GM23338 (cell line): ENCODE measurements at regions not wholly inside any gene's neighbourhood (a gene's known extent, or its start where the extent isn't known, plus 50 kb on each side); places are given as distances from the start of the nearest gene placed in this dataset.

ENCODE experiments used
- ATAC-seq: fragments of 200-7000 bp; cut with Tn5 transposase; 3 replicates; pipeline ENCODE4 v1.9.1; 2020
- DNase-seq: peaks from one replicate; pipeline ENCODE4 v3.0.0-alpha.2; 2015; ENCODE audit warnings: low spot score
- H2AFZ ChIP-seq: fragments of 200-600 bp; sonication (generic); 2 replicates; pipeline ENCODE4 v1.8.0; 2016; ENCODE audit warnings: antibody characterized with exemption, mild to moderate bottlenecking, moderate library complexity
- H3F3A ChIP-seq: fragments of 200-600 bp; sonication (generic); replicated peaks from 2 replicates; pipeline ENCODE4 v1.8.0; 2017; ENCODE audit warnings: antibody characterized with exemption, mixed run types, low read depth
- H3K27ac ChIP-seq: fragments of 200-600 bp; sonication (generic); 2 replicates; pipeline ENCODE4 v1.6.1; 2016; ENCODE audit warnings: low read depth
- H3K27me3 ChIP-seq: fragments of 200-600 bp; sonication (generic); 2 replicates; pipeline ENCODE4 v1.8.0; 2016; ENCODE audit warnings: mild to moderate bottlenecking, mixed run types, moderate library complexity; ENCODE audit not compliant: insufficient read depth
- H3K36me3 ChIP-seq: fragments of 200-600 bp; sonication (generic); 2 replicates; pipeline ENCODE4 v1.8.0; 2016; ENCODE audit warnings: mild to moderate bottlenecking; ENCODE audit not compliant: insufficient read depth
- H3K4me1 ChIP-seq: fragments of 200-600 bp; sonication (generic); 2 replicates; pipeline ENCODE4 v1.8.0; 2016; ENCODE audit warnings: mild to moderate bottlenecking, moderate library complexity; ENCODE audit not compliant: insufficient read depth
- H3K4me2 ChIP-seq: fragments of 200-600 bp; sonication (generic); 2 replicates; pipeline ENCODE4 v1.7.1; 2017; ENCODE audit warnings: mixed run types
- H3K4me3 ChIP-seq: fragments of 200-600 bp; sonication (generic); 2 replicates; pipeline ENCODE4 v1.6.1; 2016; ENCODE audit warnings: mixed run types
- H3K79me2 ChIP-seq: fragments of 200-600 bp; sonication (generic); replicated peaks from 2 replicates; pipeline ENCODE4 v1.8.0; 2017; ENCODE audit warnings: mild to moderate bottlenecking; ENCODE audit not compliant: insufficient read depth
- H3K9me2 ChIP-seq: fragments of 200-600 bp; sonication (generic); 2 replicates; pipeline ENCODE4 v1.8.0; 2017; ENCODE audit not compliant: insufficient read depth
- H4K20me1 ChIP-seq: fragments of 200-600 bp; sonication (generic); replicated peaks from 2 replicates; pipeline ENCODE4 v1.8.0; 2017; ENCODE audit warnings: mild to moderate bottlenecking; ENCODE audit not compliant: insufficient read depth
- H3K27ac Mint-ChIP-seq: 2 replicates; pipeline ENCODE4 v1.8.0; 2020; ENCODE audit warnings: inconsistent platforms, mild to moderate bottlenecking, moderate library complexity, mixed read lengths
- H3K27me3 Mint-ChIP-seq: 3 replicates; pipeline ENCODE4 v1.8.0; 2022; ENCODE audit warnings: low read depth, mild to moderate bottlenecking, moderate library complexity, mixed read lengths, inconsistent platforms; ENCODE audit not compliant: insufficient read depth, poor library complexity
- H3K36me3 Mint-ChIP-seq: 3 replicates; pipeline ENCODE4 v1.8.0; 2021; ENCODE audit warnings: low read depth, mild to moderate bottlenecking, inconsistent platforms, moderate library complexity, mixed read lengths
- H3K4me1 Mint-ChIP-seq: 3 replicates; pipeline ENCODE4 v1.8.0; 2020; ENCODE audit warnings: mild to moderate bottlenecking, inconsistent platforms, mixed read lengths
- H3K4me3 Mint-ChIP-seq: 3 replicates; pipeline ENCODE4 v1.8.0; 2021; ENCODE audit warnings: moderate library complexity, mild to moderate bottlenecking, inconsistent platforms, mixed read lengths
- H3K9me3 Mint-ChIP-seq: 3 replicates; pipeline ENCODE4 v1.8.0; 2020; ENCODE audit warnings: moderate library complexity, mild to moderate bottlenecking, inconsistent platforms, mixed read lengths
- EZH2phosphoT487 ChIP-seq: fragments of 200-600 bp; sonication (generic); IDR thresholded peaks from one replicate; pipeline ENCODE4 v1.8.1; 2018; ENCODE audit warnings: antibody characterized with exemption; ENCODE audit not compliant: unreplicated experiment
- JUNB ChIP-seq: IDR thresholded peaks from one replicate; pipeline ENCODE4 v1.6.1; 2016; ENCODE audit warnings: antibody characterized with exemption; ENCODE audit not compliant: unreplicated experiment
- POLR2AphosphoS5 ChIP-seq: IDR thresholded peaks from 2 replicates; pipeline ENCODE4 v1.6.1; 2016; ENCODE audit warnings: antibody characterized with exemption, low read depth
- STAT1 ChIP-seq: IDR thresholded peaks from one replicate; pipeline ENCODE4 v1.6.1; 2016; ENCODE audit warnings: antibody characterized with exemption; ENCODE audit not compliant: unreplicated experiment
- ZNF114 ChIP-seq: fragments of 250-450 bp; sonication (Bioruptor Pico); IDR thresholded peaks from 2 replicates; pipeline ENCODE4 v1.5.0; 2020; ENCODE audit warnings: mild to moderate bottlenecking, moderate library complexity
- ZNF331 ChIP-seq: fragments of 250-450 bp; sonication (Bioruptor Pico); IDR thresholded peaks from 2 replicates; pipeline ENCODE4 v1.5.0; 2020; ENCODE audit warnings: low read depth, mild to moderate bottlenecking, moderate library complexity
- ZNF462 ChIP-seq: fragments of 250-450 bp; sonication (Bioruptor Pico); IDR thresholded peaks from 2 replicates; pipeline ENCODE4 v1.5.0; 2020; ENCODE audit warnings: mild to moderate bottlenecking, moderate library complexity

GRCh38 chrX:96407501-96407900, 277.1 kb upstream of the DIAPH2 start:
- no peak for DNase-seq
- Mint-ChIP-seq H3K4me1 (peaks cover 19% of the 10 kb centered on the region), H3K27ac (no peak overlapping the region), H3K4me3 (no peak overlapping the region), H3K27me3 (no peaks in the 10 kb centered on the region), H3K36me3 (peaks cover 4% of the 10 kb centered on the region; the same call in 1 of the 3 replicates), H3K9me3 (no peaks in the 10 kb centered on the region; the same call in 2 of the 3 replicates)
- Histone ChIP-seq H3K4me2 (no peak overlapping the region), H2AFZ (no peak overlapping the region), H3F3A (no peaks in the 10 kb centered on the region), H3K27ac (no peak overlapping the region), H3K79me2 (no peaks in the 10 kb centered on the region), H3K4me3 (no peak overlapping the region), H3K4me1 (peaks cover 14% of the 10 kb centered on the region), H3K36me3 (no peaks in the 10 kb centered on the region), H3K9me2 (no peaks in the 10 kb centered on the region), H4K20me1 (no peaks in the 10 kb centered on the region), H3K27me3 (no peaks in the 10 kb centered on the region)
- TF ChIP-seq ZNF331 (CRISPR knock-in tag) (no peak), EZH2phosphoT487 (no peak), POLR2AphosphoS5 (no peak), STAT1 (no peak), JUNB (no peak), ZNF462 (CRISPR knock-in tag) (no peak), ZNF114 (CRISPR knock-in tag) (no peak)
- no peak for ATAC-seq

GRCh38 chrX:96407981-96408380, 276.7 kb upstream of the DIAPH2 start:
- peaks cover 4% of the 10 kb centered on the region; the same call in 1 of the 3 replicates for H3K36me3 Mint-ChIP-seq
- ATAC-seq (no peak), DNase-seq (no peak)
- no peak overlapping the region for H3K4me3 Mint-ChIP-seq
- no peaks in the 10 kb centered on the region; the same call in 2 of the 3 replicates for H3K9me3 Mint-ChIP-seq
- Histone ChIP-seq H3K4me1 (peaks cover 14% of the 10 kb centered on the region), H3K9me2 (no peaks in the 10 kb centered on the region), H4K20me1 (no peaks in the 10 kb centered on the region), H3K36me3 (no peaks in the 10 kb centered on the region), H3F3A (no peaks in the 10 kb centered on the region), H2AFZ (no peak overlapping the region), H3K4me3 (no peak overlapping the region), H3K79me2 (no peaks in the 10 kb centered on the region), H3K27me3 (no peaks in the 10 kb centered on the region), H3K27ac (no peak overlapping the region), H3K4me2 (no peak overlapping the region)
- peaks cover 19% of the 10 kb centered on the region for H3K4me1 Mint-ChIP-seq
- H3K27me3 Mint-ChIP-seq = no peaks in the 10 kb centered on the region
- no peak overlapping the region for H3K27ac Mint-ChIP-seq
- TF ChIP-seq ZNF462 (CRISPR knock-in tag) (no peak), ZNF331 (CRISPR knock-in tag) (no peak)
